Aorta (tissue), 5 donors: ENCODE measurements at regions not wholly inside any gene's neighbourhood (a gene's known extent, or its start where the extent isn't known, plus 50 kb on each side); places are given as distances from the start of the nearest gene placed in this dataset.
"Not testable (repeated sequence)": the region's sequence is repeated elsewhere in the genome, so short reads cannot be mapped to it uniquely, and the experiment has no call there.

Experiments
- ATAC-seq: fragments of 200-7000 bp; cut with Tn5 transposase; one replicate; pipeline ENCODE4 v1.9.1; 2022; ENCODE audit warnings: moderate library complexity; ENCODE audit not compliant: low FRiP score
- DNase-seq, 2 donors: peaks; one replicate each; pipeline ENCODE4 v3.0.0-alpha.2; 2020
- H3K27ac ChIP-seq, 2 donors: one replicate each; pipeline ENCODE4 v1.5.1; 2013; ENCODE audit warnings: low read length in 2 of 2, mild to moderate bottlenecking in 2 of 2, moderate library complexity in 2 of 2, control low read depth in 1 of 2, inconsistent platforms in 1 of 2, low read depth in 1 of 2
- H3K27me3 ChIP-seq, 2 donors: one replicate each; pipeline ENCODE4 v1.6.1; 2013; ENCODE audit warnings: control low read depth in 1 of 2, low read length in 1 of 2, mild to moderate bottlenecking in 1 of 2, moderate library complexity in 1 of 2; ENCODE audit not compliant: insufficient read depth in 2 of 2, control insufficient read depth in 1 of 2
- H3K36me3 ChIP-seq, 2 donors: one replicate each; pipeline ENCODE4 v1.6.1; 2013; ENCODE audit warnings: control low read depth in 1 of 2, low read length in 1 of 2, mild to moderate bottlenecking in 1 of 2; ENCODE audit not compliant: insufficient read depth in 2 of 2, control insufficient read depth in 1 of 2
- H3K4me1 ChIP-seq, 2 donors: one replicate each; pipeline ENCODE4 v1.6.1; 2013; ENCODE audit warnings: low read length in 2 of 2, control low read depth in 1 of 2, mild to moderate bottlenecking in 1 of 2, moderate library complexity in 1 of 2; ENCODE audit not compliant: insufficient read depth in 2 of 2, control insufficient read depth in 1 of 2
- H3K4me3 ChIP-seq, 2 donors: one replicate each; pipeline ENCODE4 v1.5.1; 2013; ENCODE audit warnings: low read length in 2 of 2, control low read depth in 1 of 2, mild to moderate bottlenecking in 1 of 2
- H3K9me3 ChIP-seq: one replicate; pipeline ENCODE4 v1.6.1; 2013; ENCODE audit warnings: mild to moderate bottlenecking, low read length; ENCODE audit not compliant: control insufficient read depth
- WGBS, 2 donors: extraction: QIAGEN DNeasy Blood & Tissue Kit; methylation state at CpG; one replicate each; pipeline ENCODE4 v1.1.7; 2013; 5-methylcytosine and 5-hydroxymethylcytosine counted together
- intact Hi-C, 2 donors: fragments of 100-400 bp; cut with DNase I; formaldehyde crosslinking; loops; one replicate each; pipeline versions ENCODE4 v1.14.2 to v1.15.0; 2022
- donor health status: healthy with polysubstance abuse.
- donor health status: Bipolar disorder and iron deficiency.
- donor health status: DM: no; HTN: no; CAD: no.
- donor health status: DM: no; HTN: no; CAD: no.
- donor health status: DM: yes; HTN: yes; CAD: no.

- no peak overlapping the region for H3K27ac ChIP-seq
- WGBS, 2 donors: 0 to 2% methylated on average over 1 of the region's 1 CpG
- no peaks in the 10 kb centered on the region for H3K36me3 ChIP-seq
- no peak overlapping the region for H3K4me3 ChIP-seq
- no peaks in the 10 kb centered on the region for H3K9me3 ChIP-seq
- ATAC-seq (no peak), DNase-seq (no peak)
- H3K4me1 ChIP-seq: peaks cover 1 to 3% of the 10 kb centered on the region in 2 donors
- no peaks in the 10 kb centered on the region for H3K27me3 ChIP-seq
- intact Hi-C loops: no loop called here
Observed at GRCh38 chr3:104347291-104347690, 1019.4 kb upstream of the ALCAM start.

- Histone ChIP-seq H3K27me3 (no peaks in the 10 kb centered on the region), H3K4me1 (peaks cover 1 to 3% of the 10 kb centered on the region in 2 donors), H3K36me3 (no peaks in the 10 kb centered on the region), H3K4me3 (no peak overlapping the region), H3K9me3 (no peaks in the 10 kb centered on the region), H3K27ac (no peak overlapping the region)
- no peak for DNase-seq
- intact Hi-C loops: no loop called here
- 44 to 46% methylated on average over 1 of the region's 1 CpG for WGBS, 2 donors
- no peak for ATAC-seq
Observed at GRCh38 chr3:104349836-104350235, 1016.9 kb upstream of the ALCAM start.

DNA sequence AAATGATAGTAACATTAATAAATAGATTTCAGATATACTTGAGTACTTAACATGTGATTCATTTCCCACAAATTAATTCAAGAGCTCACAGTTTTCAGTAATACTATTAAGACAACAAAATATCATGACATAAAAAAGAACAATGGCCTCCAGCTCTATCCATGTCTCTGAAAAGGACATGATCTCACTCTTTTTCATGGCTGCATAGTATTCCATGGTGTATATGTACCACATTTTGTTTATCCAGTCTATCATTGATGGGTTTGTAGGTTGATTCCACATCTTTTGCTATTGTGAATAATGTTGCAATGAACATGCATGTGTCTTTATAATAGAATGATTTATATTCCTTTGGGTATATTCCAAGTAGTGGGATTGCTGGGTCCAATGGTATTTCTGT lies 1012.8 kb upstream of the ALCAM start:
- no peaks in the 10 kb centered on the region for H3K9me3 ChIP-seq
- no peaks in the 10 kb centered on the region for H3K4me1 ChIP-seq
- DNase-seq: no peak
- no peak overlapping the region for H3K4me3 ChIP-seq
- intact Hi-C loops: no loop called here
- H3K36me3 ChIP-seq: no peaks in the 10 kb centered on the region
- no peak overlapping the region for H3K27ac ChIP-seq
- H3K27me3 ChIP-seq: no peaks in the 10 kb centered on the region
- ATAC-seq: no peak

DNA sequence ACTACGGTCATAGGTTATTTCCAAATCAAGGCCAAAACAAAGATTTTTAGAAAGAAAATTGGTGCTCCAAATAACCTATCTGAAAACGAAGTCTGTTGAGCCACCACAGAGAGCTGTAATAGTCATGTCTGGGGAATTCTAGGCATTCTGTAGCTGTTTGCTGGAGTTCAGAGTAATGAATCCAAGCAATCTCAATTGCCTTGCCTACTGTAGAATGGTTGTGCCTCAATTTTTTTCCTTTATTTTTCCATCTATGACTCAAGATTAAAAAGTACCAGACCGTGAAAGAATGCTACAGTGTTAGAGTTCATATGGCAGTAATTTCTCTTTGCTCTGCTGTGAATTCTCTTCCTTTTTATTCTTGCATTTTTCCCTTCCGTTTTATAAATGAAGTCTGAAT lies 1007.2 kb upstream of the ALCAM start:
- no peak overlapping the region for H3K27ac ChIP-seq

GRCh38 chr3:104360038-104360437 lies 1006.7 kb upstream of the ALCAM start:
- intact Hi-C loops: loop anchor here in 1 of 2 donors (5.0 kb wide), 1 partner anchor 37 kb away; no protein-coding TSS in a partner anchor
- ATAC-seq: no peak
- H3K27me3 ChIP-seq: no peaks in the 10 kb centered on the region
- DNase-seq: no peak
- no peak overlapping the region for H3K27ac ChIP-seq
- no peaks in the 10 kb centered on the region for H3K9me3 ChIP-seq
- H3K4me3 ChIP-seq: peak overlapping the region; percentile 20 to 26
- peaks cover 0 to 3% of the 10 kb centered on the region in 2 donors for H3K4me1 ChIP-seq
- no peaks in the 10 kb centered on the region for H3K36me3 ChIP-seq

More for the DNA sequence above, 1007.2 kb upstream of the ALCAM start:
- Histone ChIP-seq H3K36me3 (no peaks in the 10 kb centered on the region), H3K9me3 (no peaks in the 10 kb centered on the region), H3K4me3 (peak overlapping the region; percentile 20 to 26), H3K27me3 (no peaks in the 10 kb centered on the region), H3K4me1 (peaks cover 0 to 3% of the 10 kb centered on the region in 2 donors)
- intact Hi-C loops: no loop called here
- 4 to 6% methylated on average over 4 of the region's 4 CpGs for WGBS, 2 donors
- DNase-seq (no peak), ATAC-seq (peak; percentile 67)

DNA sequence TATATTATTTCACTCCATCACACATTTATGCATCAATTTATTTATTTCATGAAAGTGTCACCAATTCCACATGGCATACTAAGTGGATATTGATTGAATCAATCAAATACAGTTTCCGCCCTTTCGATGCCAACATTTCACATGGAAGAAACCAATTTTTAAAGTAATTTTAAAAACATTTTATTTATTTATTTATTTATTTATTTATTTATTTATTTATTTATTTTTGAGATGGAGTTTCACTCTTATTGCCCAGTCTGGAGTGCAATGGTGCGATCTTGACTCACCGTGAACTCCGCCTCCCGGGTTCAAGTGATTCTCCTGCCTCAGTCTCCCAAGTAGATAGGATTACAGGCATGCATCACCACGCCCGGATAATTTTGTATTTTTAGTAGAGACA lies 1005.0 kb upstream of the ALCAM start:
- not testable (repeated sequence) for H3K27ac ChIP-seq, ATAC-seq, H3K4me1 ChIP-seq, H3K27me3 ChIP-seq, DNase-seq, H3K4me3 ChIP-seq, H3K36me3 ChIP-seq, H3K9me3 ChIP-seq
- WGBS, 2 donors: 97% methylated on average over 8 of the region's 8 CpGs
- intact Hi-C loops: loop anchor here in 1 of 2 donors (5.0 kb wide), 1 partner anchor 36 kb away; no protein-coding TSS in a partner anchor

DNA sequence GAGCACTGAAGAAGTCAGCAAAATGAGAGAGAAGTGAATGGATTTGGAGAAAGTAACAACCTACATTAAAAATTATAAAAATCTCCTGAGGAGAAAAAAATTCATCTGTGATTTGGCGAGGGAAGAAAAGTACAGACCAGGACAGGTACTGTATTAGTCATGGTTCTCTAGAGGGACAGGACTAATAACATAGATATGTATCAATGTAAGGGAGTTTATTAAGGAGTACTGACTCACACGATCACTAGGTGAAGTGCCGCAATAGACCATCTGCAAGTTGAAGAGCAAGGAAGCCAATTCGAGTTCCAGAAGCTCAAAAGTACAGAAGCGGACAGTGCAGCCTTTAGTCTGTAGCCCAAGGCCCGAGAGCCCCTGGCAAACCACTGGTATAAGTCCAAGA lies 1004.4 kb upstream of the ALCAM start:
- WGBS, 2 donors: 96 to 99% methylated on average over 6 of the region's 6 CpGs
- Histone ChIP-seq H3K4me3 (no peak overlapping the region), H3K27me3 (no peaks in the 10 kb centered on the region), H3K27ac (no peak overlapping the region), H3K4me1 (peaks cover 0 to 5% of the 10 kb centered on the region in 2 donors), H3K9me3 (no peaks in the 10 kb centered on the region), H3K36me3 (no peaks in the 10 kb centered on the region)
- intact Hi-C loops: loop anchor here in 1 of 2 donors (5.0 kb wide), 1 partner anchor 35 kb away; no protein-coding TSS in a partner anchor
- no peak for ATAC-seq
- DNase-seq: no peak

DNA sequence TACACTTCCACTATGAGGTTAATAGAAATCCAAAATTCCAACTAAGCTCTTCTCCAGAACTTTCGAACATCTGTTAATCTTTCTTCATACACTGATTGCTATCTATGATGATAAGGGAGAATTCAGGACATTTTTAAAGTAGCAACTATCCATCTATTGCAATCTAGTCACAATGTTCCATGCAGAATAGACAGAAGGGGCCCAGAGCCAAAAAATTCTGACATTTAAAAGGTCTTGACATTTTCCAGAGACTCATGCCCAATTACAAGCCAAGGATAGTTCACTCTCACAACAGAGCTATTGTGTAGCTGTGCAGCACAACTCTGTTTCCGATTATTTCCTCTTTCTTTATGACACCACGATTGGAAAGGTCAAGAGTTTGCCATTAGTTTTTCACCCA lies 999.7 kb upstream of the ALCAM start:
- Histone ChIP-seq H3K4me1 (peaks cover 0 to 4% of the 10 kb centered on the region in 2 donors), H3K27me3 (no peaks in the 10 kb centered on the region), H3K9me3 (no peaks in the 10 kb centered on the region), H3K36me3 (no peaks in the 10 kb centered on the region), H3K4me3 (no peak overlapping the region), H3K27ac (no peak overlapping the region)
- WGBS, 2 donors: 16 to 25% methylated on average over 3 of the region's 3 CpGs
- DNase-seq (no peak), ATAC-seq (no peak)
- intact Hi-C loops: no loop called here

- intact Hi-C loops: no loop called here
- peaks cover 0 to 4% of the 10 kb centered on the region in 2 donors for H3K4me1 ChIP-seq
- no peak overlapping the region for H3K4me3 ChIP-seq
- DNase-seq: no peak
- H3K27ac ChIP-seq: no peak overlapping the region
- H3K27me3 ChIP-seq: no peaks in the 10 kb centered on the region
- no peaks in the 10 kb centered on the region for H3K9me3 ChIP-seq
- H3K36me3 ChIP-seq: no peaks in the 10 kb centered on the region
- no peak for ATAC-seq
Observed at GRCh38 chr3:104368760-104369159, 997.9 kb upstream of the ALCAM start.
